ENCODE measurements at regions not wholly inside any gene's neighbourhood (a gene's known extent, or its start where the extent isn't known, plus 50 kb on each side); places are given as distances from the start of the nearest gene placed in this dataset.

- Histone ChIP-seq H3K4me1 (ENCODE audit: control insufficient read depth in 1 of 2, insufficient read depth in 2 of 2, low read depth in 1 of 2, low read length in 1 of 2) (no peaks in the 10 kb centered on the region), H3K27ac (ENCODE audit: low read depth in 2 of 2, low read length in 1 of 2) (no peak overlapping the region), H3K9me2 (no peaks in the 10 kb centered on the region), H4K20me1 (ENCODE audit: insufficient read depth) (no peaks in the 10 kb centered on the region), H2AFZ (ENCODE audit: low read depth) (no peak overlapping the region), H3K79me2 (ENCODE audit: insufficient read depth) (no peaks in the 10 kb centered on the region), H3K9me3 (no peaks in the 10 kb centered on the region), H3K9ac (no peak overlapping the region), H3K4me3 (ENCODE audit: low read depth in 2 of 2, low read length in 1 of 2) (no peak overlapping the region), H3K27me3 (ENCODE audit: insufficient read depth) (no peaks in the 10 kb centered on the region; the same call in 1 of the 2 replicates), H3F3A (replicated peaks; ENCODE audit: insufficient read depth) (no peaks in the 10 kb centered on the region), H3K4me2 (no peak overlapping the region), H3K36me3 (replicated peaks in 1 of 2; ENCODE audit: control insufficient read depth in 1 of 2, insufficient read depth in 2 of 2, low read length in 1 of 2) (no peaks in the 10 kb centered on the region)
- 59% methylated on average over 3 of the region's 3 CpGs for WGBS (ENCODE audit: low lambda C conversion rate)
- ChIA-PET CTCF (interaction anchor here (1.0 to 1.4 kb wide), 3 partner anchors 10 to 270 kb away, joined by 3 to 4 read pairs (median 3); no protein-coding TSS in a partner anchor), POLR2A (no interaction called here)
- DNase-seq: no peak
- TF ChIP-seq GABPA (IDR thresholded peaks at IDR 0.05; ENCODE audit: low read depth): no peak
These were observed 147.9 kb downstream of the DACT1 start for GRCh38 chr14:58785701-58786100.

- no peak overlapping the region for H3K27ac ChIP-seq (ENCODE audit: low read depth in 2 of 2, low read length in 1 of 2)
- no peaks in the 10 kb centered on the region for H3K79me2 ChIP-seq (ENCODE audit: insufficient read depth)
- 63% methylated on average over 1 of the region's 1 CpG for whole genome bisulfite sequencing (ENCODE audit: low lambda C conversion rate)
- H3F3A ChIP-seq (replicated peaks; ENCODE audit: insufficient read depth): no peaks in the 10 kb centered on the region
- H3K36me3 ChIP-seq (replicated peaks in 1 of 2; ENCODE audit: control insufficient read depth in 1 of 2, insufficient read depth in 2 of 2, low read length in 1 of 2): no peaks in the 10 kb centered on the region
- POLR2A ChIA-PET: no interaction called here
- H3K9me2 ChIP-seq: no peaks in the 10 kb centered on the region
- H3K9ac ChIP-seq: no peak overlapping the region
- no peaks in the 10 kb centered on the region for H3K9me3 ChIP-seq
- H3K4me3 ChIP-seq (ENCODE audit: low read depth in 2 of 2, low read length in 1 of 2): no peak overlapping the region
- H2AFZ ChIP-seq (ENCODE audit: low read depth): no peak overlapping the region
- H3K27me3 ChIP-seq (ENCODE audit: insufficient read depth): no peaks in the 10 kb centered on the region; the same call in 1 of the 2 replicates
- CTCF ChIA-PET: no interaction called here
- H3K4me1 ChIP-seq (ENCODE audit: control insufficient read depth in 1 of 2, insufficient read depth in 2 of 2, low read depth in 1 of 2, low read length in 1 of 2): no peaks in the 10 kb centered on the region
- no peak for DNase-seq
- no peak for TF ChIP-seq EZH2phosphoT487 (IDR thresholded peaks at IDR 0.05; ENCODE audit: borderline replicate concordance, low read depth)
- no peak for TF ChIP-seq TCF12 (IDR thresholded peaks at IDR 0.05)
- TF ChIP-seq TEAD4 (IDR thresholded peaks at IDR 0.05; ENCODE audit: borderline replicate concordance, insufficient read depth): no peak
- no peak for TF ChIP-seq FOXJ3 (CRISPR knock-in tag; IDR thresholded peaks at IDR 0.05)
- TF ChIP-seq MXI1 (IDR thresholded peaks at IDR 0.05; ENCODE audit: low read depth, low read length): no peak
- TF ChIP-seq NRF1 (IDR thresholded peaks at IDR 0.05; ENCODE audit: low read depth, low read length): no peak
- no peak for TF ChIP-seq TAF1 (IDR thresholded peaks at IDR 0.05; ENCODE audit: borderline replicate concordance, low read depth, low read length)
- TF ChIP-seq USF1 (IDR thresholded peaks at IDR 0.05; ENCODE audit: borderline replicate concordance, low read depth): no peak
- TF ChIP-seq NFIC (IDR thresholded peaks at IDR 0.05; ENCODE audit: borderline replicate concordance): no peak
- TF ChIP-seq REST (IDR thresholded peaks at IDR 0.05; ENCODE audit: low read depth, low read length): no peak
- no peak for TF ChIP-seq CTCF (IDR thresholded peaks at IDR 0.05)
- no peak for TF ChIP-seq MEF2A (IDR thresholded peaks at IDR 0.05; ENCODE audit: borderline replicate concordance, low read depth)
- no peak for TF ChIP-seq USF2 (IDR thresholded peaks at IDR 0.05; ENCODE audit: borderline replicate concordance, low read depth, low read length)
- TF ChIP-seq SMC3 (IDR thresholded peaks at IDR 0.05; ENCODE audit: low read depth, low read length): no peak
- TF ChIP-seq SIN3A (IDR thresholded peaks at IDR 0.05; ENCODE audit: borderline replicate concordance, low read depth, low read length): no peak
- no peak for TF ChIP-seq RCOR1 (IDR thresholded peaks at IDR 0.05; ENCODE audit: low read length)
- TF ChIP-seq RFX5 (IDR thresholded peaks at IDR 0.05; ENCODE audit: low read length): no peak
- H4K20me1 ChIP-seq (ENCODE audit: insufficient read depth): no peaks in the 10 kb centered on the region
- H3K4me2 ChIP-seq: no peak overlapping the region
These were observed 149.8 kb downstream of the DACT1 start for GRCh38 chr14:58787592-58787991.
